Astrocyte (in vitro differentiated cells and primary cell): ENCODE measurements at regions not wholly inside any gene's neighbourhood (a gene's known extent, or its start where the extent isn't known, plus 50 kb on each side); places are given as distances from the start of the nearest gene placed in this dataset.

Experiments used
- DNase-seq: peaks from one replicate; pipeline ENCODE4 v3.0.0-alpha.2; 2010; ENCODE audit warnings: low read depth
- FAIRE-seq: peaks from 2 replicates; lab custom pipeline; 2011; peaks lifted over from hg19 to GRCh38; lab: Jason Lieb, UNC
- H2AFZ ChIP-seq: 2 replicates; pipeline ENCODE4 v1.6.0; 2012; ENCODE audit warnings: low read depth, low read length, inconsistent platforms
- H3K27ac ChIP-seq: 2 replicates; pipeline ENCODE4 v1.5.1; 2011; ENCODE audit warnings: low read depth, low read length, inconsistent platforms
- H3K27me3 ChIP-seq: 2 replicates; pipeline ENCODE4 v1.6.0; 2011; ENCODE audit warnings: low read length, inconsistent platforms; ENCODE audit not compliant: insufficient read depth
- H3K36me3 ChIP-seq: 2 replicates; pipeline ENCODE4 v1.5.1; 2011; ENCODE audit warnings: low read length, inconsistent platforms; ENCODE audit not compliant: insufficient read depth
- H3K4me1 ChIP-seq: 2 replicates; pipeline ENCODE4 v1.5.1; 2011; ENCODE audit warnings: low read length, inconsistent platforms; ENCODE audit not compliant: insufficient read depth
- H3K4me2 ChIP-seq: 2 replicates; pipeline ENCODE4 v1.6.0; 2012; ENCODE audit warnings: low read length, inconsistent platforms
- H3K4me3 ChIP-seq: 2 replicates; pipeline ENCODE4 v1.5.1; 2011; ENCODE audit warnings: low read depth, mild to moderate bottlenecking, low read length, inconsistent platforms; ENCODE audit not compliant: insufficient read depth
- H3K79me2 ChIP-seq: 2 replicates; pipeline ENCODE4 v1.6.0; 2012; ENCODE audit warnings: mild to moderate bottlenecking, low read length, inconsistent platforms; ENCODE audit not compliant: insufficient read depth
- H3K9ac ChIP-seq: 2 replicates; pipeline ENCODE4 v1.6.0; 2012; ENCODE audit warnings: mild to moderate bottlenecking, low read length, inconsistent platforms
- H3K9me3 ChIP-seq: 2 replicates; pipeline ENCODE4 v1.5.1; 2012; ENCODE audit warnings: low read depth, mild to moderate bottlenecking, low read length, inconsistent platforms; ENCODE audit not compliant: insufficient read depth
- H4K20me1 ChIP-seq: 2 replicates; pipeline ENCODE4 v1.6.0; 2012; ENCODE audit warnings: low read length, inconsistent platforms; ENCODE audit not compliant: insufficient read depth
- H3K27ac Mint-ChIP-seq: one replicate; pipeline ENCODE4 v1.8.0; 2021; ENCODE audit warnings: mild to moderate bottlenecking, mixed read lengths; ENCODE audit not compliant: unreplicated experiment
- H3K27me3 Mint-ChIP-seq: one replicate; pipeline ENCODE4 v1.8.0; 2021; ENCODE audit warnings: low read depth, mixed read lengths; ENCODE audit not compliant: unreplicated experiment
- H3K36me3 Mint-ChIP-seq: one replicate; pipeline ENCODE4 v1.8.0; 2021; ENCODE audit warnings: low read depth, mixed read lengths; ENCODE audit not compliant: unreplicated experiment
- H3K4me1 Mint-ChIP-seq: one replicate; pipeline ENCODE4 v1.8.0; 2021; ENCODE audit warnings: low read depth, mixed read lengths; ENCODE audit not compliant: unreplicated experiment
- H3K4me3 Mint-ChIP-seq: one replicate; pipeline ENCODE4 v1.8.0; 2021; ENCODE audit warnings: mild to moderate bottlenecking, moderate library complexity, mixed read lengths; ENCODE audit not compliant: unreplicated experiment
- H3K9me3 Mint-ChIP-seq: one replicate; pipeline ENCODE4 v1.8.0; 2021; ENCODE audit warnings: mild to moderate bottlenecking, mixed read lengths; ENCODE audit not compliant: unreplicated experiment
- CTCF ChIP-seq: IDR thresholded peaks from 2 replicates; pipeline ENCODE4 v1.5.1; 2011; ENCODE audit warnings: low read depth, mild to moderate bottlenecking, inconsistent platforms, low read length, moderate library complexity; ENCODE audit not compliant: insufficient read depth
- EZH2 ChIP-seq: IDR thresholded peaks from 2 replicates; pipeline ENCODE4 v1.6.1; 2012; ENCODE audit warnings: mild to moderate bottlenecking, low read length, inconsistent platforms; ENCODE audit not compliant: insufficient read depth

DNA sequence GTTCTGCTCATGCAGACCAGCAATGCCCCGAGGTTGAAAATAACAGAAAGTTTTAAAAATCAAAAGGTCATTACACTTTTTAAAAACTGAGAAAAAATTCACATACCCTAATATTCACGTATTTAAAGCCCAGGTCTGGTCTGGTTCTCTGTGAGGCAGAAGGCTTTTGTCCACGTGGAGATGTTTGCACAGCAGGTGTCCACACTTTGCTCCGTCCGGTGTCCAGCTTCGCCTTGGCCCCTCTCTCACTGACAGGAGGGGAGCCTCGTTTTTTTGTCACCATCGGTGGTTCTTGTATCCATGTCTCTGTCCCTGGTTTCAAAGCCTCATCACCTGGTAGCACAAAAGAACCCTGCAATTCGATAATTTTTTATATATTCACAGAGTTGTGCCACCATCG is 434.6 kb upstream of the FRG1 start:
- Histone ChIP-seq H3K4me3 (no peak overlapping the region), H3K36me3 (no peaks in the 10 kb centered on the region), H3K9me3 (peaks cover 5% of the 10 kb centered on the region), H2AFZ (no peak overlapping the region), H3K79me2 (no peaks in the 10 kb centered on the region), H3K27me3 (no peaks in the 10 kb centered on the region), H3K9ac (no peak overlapping the region), H3K27ac (no peak overlapping the region), H4K20me1 (no peaks in the 10 kb centered on the region), H3K4me1 (no peaks in the 10 kb centered on the region), H3K4me2 (no peak overlapping the region)
- H3K9me3 Mint-ChIP-seq, result peaks cover 5% of the 10 kb centered on the region
- no peaks in the 10 kb centered on the region for H3K36me3 Mint-ChIP-seq
- H3K4me3 Mint-ChIP-seq, result no peak overlapping the region
- H3K27ac Mint-ChIP-seq, result no peak overlapping the region
- FAIRE-seq, result no peak
- TF ChIP-seq CTCF, result no peak
- TF ChIP-seq EZH2, result no peak
- no peaks in the 10 kb centered on the region for H3K4me1 Mint-ChIP-seq
- H3K27me3 Mint-ChIP-seq, result no peaks in the 10 kb centered on the region
- no peak for DNase-seq

DNA sequence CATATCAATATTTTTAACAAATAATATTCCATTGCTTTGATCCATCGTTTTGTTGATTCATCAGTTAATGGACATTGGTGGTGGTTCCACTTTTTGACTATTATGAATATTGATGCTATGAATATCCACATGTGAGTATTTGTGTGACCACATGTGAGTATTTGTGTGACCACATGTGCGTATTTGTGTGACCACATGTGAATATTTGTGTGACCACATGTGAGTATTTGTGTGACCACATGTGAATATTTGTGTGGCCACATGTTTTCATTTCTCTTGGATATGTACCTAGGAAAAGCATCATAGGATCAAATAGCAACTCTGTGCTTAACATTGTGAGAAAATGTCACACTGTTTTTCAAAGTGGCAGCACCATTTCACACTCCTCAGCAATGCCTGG is 433.6 kb upstream of the FRG1 start:
- no peaks in the 10 kb centered on the region for H3K27me3 ChIP-seq
- H3K27ac ChIP-seq, result no peak overlapping the region
- peak; percentile 41 for FAIRE-seq
- no peaks in the 10 kb centered on the region for H3K4me1 ChIP-seq
- no peak overlapping the region for H3K27ac Mint-ChIP-seq
- no peak for DNase-seq
- no peaks in the 10 kb centered on the region for H3K36me3 ChIP-seq
- H3K4me1 Mint-ChIP-seq, result no peaks in the 10 kb centered on the region
- peaks cover 5% of the 10 kb centered on the region for H3K9me3 ChIP-seq
- no peak overlapping the region for H3K4me3 Mint-ChIP-seq
- H3K36me3 Mint-ChIP-seq, result no peaks in the 10 kb centered on the region
- no peaks in the 10 kb centered on the region for H3K79me2 ChIP-seq
- H3K27me3 Mint-ChIP-seq, result no peaks in the 10 kb centered on the region
- no peak overlapping the region for H3K9ac ChIP-seq
- TF ChIP-seq CTCF, result no peak
- TF ChIP-seq EZH2, result no peak
- H2AFZ ChIP-seq, result no peak overlapping the region
- no peak overlapping the region for H3K4me3 ChIP-seq
- H3K4me2 ChIP-seq, result no peak overlapping the region
- H3K9me3 Mint-ChIP-seq, result peaks cover 5% of the 10 kb centered on the region
- no peaks in the 10 kb centered on the region for H4K20me1 ChIP-seq

GRCh38 chr4:189510601-189511000 is 430.1 kb upstream of the FRG1 start:
- Histone ChIP-seq H2AFZ (no peak overlapping the region), H3K79me2 (no peaks in the 10 kb centered on the region), H3K27me3 (no peaks in the 10 kb centered on the region), H3K4me1 (no peaks in the 10 kb centered on the region), H3K9me3 (peaks cover 9% of the 10 kb centered on the region), H3K36me3 (no peaks in the 10 kb centered on the region), H3K9ac (no peak overlapping the region), H3K4me3 (no peak overlapping the region), H3K4me2 (no peak overlapping the region), H3K27ac (no peak overlapping the region), H4K20me1 (no peaks in the 10 kb centered on the region)
- TF ChIP-seq CTCF (no peak), EZH2 (no peak)
- Mint-ChIP-seq H3K27me3 (no peaks in the 10 kb centered on the region), H3K9me3 (peaks cover 1% of the 10 kb centered on the region), H3K27ac (no peak overlapping the region), H3K36me3 (no peaks in the 10 kb centered on the region), H3K4me1 (no peaks in the 10 kb centered on the region), H3K4me3 (no peak overlapping the region)
- FAIRE-seq (no peak), DNase-seq (no peak)
